Posterior cingulate gyrus (tissue), 11 donors: ENCODE measurements at regions not wholly inside any gene's neighbourhood (a gene's known extent, or its start where the extent isn't known, plus 50 kb on each side); places are given as distances from the start of the nearest gene placed in this dataset.
A peak's percentile ranks its signal among the peaks of the same experiment; 100 is the strongest.
"Not testable (repeated sequence)": the region's sequence is repeated elsewhere in the genome, so short reads cannot be mapped to it uniquely, and the experiment has no call there.

Experiments used
- DNase-seq, 10 donors: peaks; one replicate each; pipeline versions ENCODE4 v3.0.0 to v3.0.0-alpha.2; 2020 to 2021; ENCODE audit warnings: mixed read lengths in 3 of 10
- intact Hi-C: fragments of 100-400 bp; cut with DNase I; formaldehyde crosslinking; loops from one replicate; pipeline ENCODE4 v1.15.1; 2023

GRCh38 chr18:1036926-1037325 is 132.3 kb downstream of the ADCYAP1 start:
- no peak for DNase-seq
- intact Hi-C loops, result no loop called here

GRCh38 chr18:1037776-1038175 is 133.1 kb downstream of the ADCYAP1 start:
- intact Hi-C loops, result no loop called here

DNA sequence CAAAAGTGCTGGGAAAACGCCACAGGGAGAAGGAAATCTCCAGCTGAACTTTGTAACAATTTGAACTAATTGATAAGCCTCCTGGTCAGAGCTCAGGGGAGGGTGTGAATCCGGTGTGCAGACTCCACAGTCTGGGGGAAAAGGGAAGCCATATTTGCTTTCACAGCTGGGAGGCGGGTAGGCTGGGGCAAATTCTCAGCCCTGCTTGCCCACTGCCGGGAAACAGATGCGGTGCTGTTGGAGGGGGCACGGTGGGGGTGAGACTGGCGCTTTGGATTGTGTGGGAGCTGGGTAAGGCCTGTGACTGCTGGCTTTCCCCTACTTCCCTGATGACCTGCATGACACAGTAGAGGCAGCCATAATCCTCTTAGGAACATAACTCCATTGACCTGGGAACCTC is 134.8 kb downstream of the ADCYAP1 start:
- intact Hi-C loops, result no loop called here
- DNase-seq, result peak in 2 of 10 donors; percentile 58 to 62

More at GRCh38 chr18:1037776-1038175, 133.1 kb downstream of the ADCYAP1 start:
- DNase-seq, result no peak

GRCh38 chr18:1043039-1043438 is 138.4 kb downstream of the ADCYAP1 start:
- intact Hi-C loops, result not testable (repeated sequence)

GRCh38 chr18:1045658-1046057 is 141.0 kb downstream of the ADCYAP1 start:
- DNase-seq, result no peak
- intact Hi-C loops, result no loop called here

More at GRCh38 chr18:1043039-1043438, 138.4 kb downstream of the ADCYAP1 start:
- DNase-seq, result not testable (repeated sequence)

DNA sequence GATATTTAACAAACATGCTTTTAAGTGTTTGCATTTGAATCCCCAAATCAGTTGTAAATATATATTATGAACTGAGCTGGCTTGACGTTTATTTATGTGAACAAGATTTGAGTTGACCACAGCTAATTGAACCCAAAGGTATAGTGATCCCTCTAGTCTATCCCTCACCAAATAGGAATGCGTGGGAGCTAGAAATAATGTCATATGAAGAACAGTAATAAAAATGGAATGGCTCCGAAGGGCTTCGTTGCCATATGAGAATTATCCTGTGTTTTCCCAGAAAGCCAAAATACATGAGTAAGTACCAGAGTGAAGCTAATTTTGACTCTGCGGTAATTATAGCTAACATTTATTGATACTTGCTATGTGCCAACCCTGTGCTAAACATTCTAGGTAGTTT is 142.7 kb downstream of the ADCYAP1 start:
- intact Hi-C loops, result no loop called here

DNA sequence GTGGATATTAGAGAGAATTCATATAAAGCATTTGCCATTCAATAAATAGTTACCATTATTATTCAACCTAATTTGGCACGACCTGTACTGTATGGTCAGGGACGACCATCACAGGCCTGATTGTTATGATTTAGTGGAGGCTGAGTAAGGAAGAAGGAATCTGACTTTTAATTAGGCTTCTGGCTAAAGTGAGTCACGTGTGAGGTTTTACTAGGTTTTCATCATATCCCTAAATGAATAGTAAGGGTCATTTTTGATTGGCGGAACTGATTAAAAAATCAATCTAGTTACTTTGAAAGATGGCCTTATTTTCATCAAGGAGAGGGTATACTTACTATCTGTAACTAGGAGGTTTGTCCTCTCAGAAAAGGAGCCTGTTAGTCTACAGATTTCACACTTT is 143.4 kb downstream of the ADCYAP1 start:
- intact Hi-C loops, result no loop called here
- DNase-seq, result no peak

More for the DNA sequence above, 142.7 kb downstream of the ADCYAP1 start:
- DNase-seq, result no peak

DNA sequence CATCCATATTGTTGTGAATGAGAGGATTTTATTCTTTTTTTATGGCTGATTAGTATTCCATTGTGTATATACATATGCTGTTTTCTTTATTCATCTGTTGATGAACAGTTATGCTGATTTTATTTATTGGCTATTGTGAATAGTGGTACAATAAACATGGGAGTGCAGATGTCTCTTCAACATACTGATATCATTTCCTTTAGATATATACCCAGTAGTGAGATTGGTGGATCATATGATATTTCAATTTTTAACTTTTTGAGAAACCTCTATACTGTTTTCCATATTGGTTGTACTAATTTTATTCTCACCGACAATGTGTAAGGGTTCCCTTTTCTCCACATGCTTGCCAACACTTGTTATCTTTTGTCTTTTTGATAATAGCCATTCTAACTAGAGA is 144.5 kb downstream of the ADCYAP1 start:
- intact Hi-C loops, result no loop called here
- no peak for DNase-seq

GRCh38 chr18:1050012-1050657 is 145.5 kb downstream of the ADCYAP1 start:
- no peak for DNase-seq
- intact Hi-C loops, result no loop called here

- no peak for DNase-seq
- intact Hi-C loops, result no loop called here
These were observed 147.6 kb downstream of the ADCYAP1 start for GRCh38 chr18:1052301-1052700.

GRCh38 chr18:1053331-1054315 is 149.0 kb downstream of the ADCYAP1 start:
- no peak for DNase-seq
- intact Hi-C loops, result no loop called here

- intact Hi-C loops, result no loop called here
- no peak for DNase-seq
These were observed 151.7 kb downstream of the ADCYAP1 start for GRCh38 chr18:1056404-1056803.

DNA sequence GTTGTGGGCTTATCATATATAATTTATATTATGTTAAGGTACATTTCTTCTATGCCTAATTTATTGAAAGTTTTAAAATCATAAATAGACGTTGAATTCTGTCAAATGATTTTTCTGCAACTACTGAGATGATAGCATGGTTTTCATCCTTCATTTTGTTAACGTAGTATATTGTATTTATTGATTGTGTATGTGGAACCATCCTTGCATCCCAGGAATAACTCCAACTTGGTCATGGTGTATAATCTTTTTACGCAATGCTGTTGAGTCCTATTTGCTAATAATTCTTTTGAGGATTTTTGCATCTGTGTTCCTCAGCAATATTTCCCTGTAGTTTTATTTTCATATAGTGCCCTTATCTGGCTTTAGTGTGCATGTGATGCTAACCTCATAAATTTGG is 152.7 kb downstream of the ADCYAP1 start:
- intact Hi-C loops, result no loop called here
- no peak for DNase-seq

GRCh38 chr18:1062588-1062987 is 157.9 kb downstream of the ADCYAP1 start:
- intact Hi-C loops, result no loop called here
- no peak for DNase-seq

DNA sequence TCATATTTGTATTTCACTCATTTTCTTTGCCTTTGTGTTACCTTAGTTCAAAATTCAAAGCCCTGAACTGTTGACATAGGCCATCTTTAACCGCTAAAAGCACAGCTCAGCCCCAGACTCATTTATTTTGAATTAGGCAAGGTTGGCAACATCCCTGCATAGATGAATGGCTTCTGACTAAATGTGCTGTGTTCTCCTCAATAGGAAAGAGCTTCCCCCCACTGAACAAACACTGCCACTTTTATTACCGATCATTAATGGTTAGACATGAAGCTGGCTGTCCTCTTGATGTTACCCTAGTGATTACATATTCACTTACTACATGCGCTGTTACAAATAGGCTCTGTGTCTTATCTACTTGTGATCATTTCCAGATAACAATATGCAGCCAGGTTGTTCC is 170.7 kb downstream of the ADCYAP1 start:
- intact Hi-C loops, result no loop called here

DNA sequence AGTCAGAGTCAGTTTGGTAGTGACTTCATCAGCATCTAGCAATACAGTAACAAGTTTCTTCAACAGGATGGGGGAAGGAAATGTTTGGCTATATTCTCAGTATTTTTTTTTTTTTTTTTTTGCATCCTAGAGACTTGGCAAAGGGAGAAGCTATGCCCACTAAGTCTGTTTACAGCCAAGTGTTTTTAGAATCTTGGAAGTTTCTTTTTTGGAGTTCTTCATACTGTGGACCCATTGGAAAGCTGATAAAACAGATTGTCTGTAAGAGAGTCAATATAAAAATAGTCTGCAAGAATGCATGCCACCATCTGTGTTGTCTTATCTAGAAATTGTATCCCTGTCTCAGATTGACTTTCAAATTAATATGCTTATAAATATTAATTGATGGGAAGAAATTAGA is 171.2 kb downstream of the ADCYAP1 start:
- intact Hi-C loops, result no loop called here
- DNase-seq, result no peak

More for the DNA sequence above, 170.7 kb downstream of the ADCYAP1 start:
- no peak for DNase-seq

GRCh38 chr18:1078301-1078700 is 173.6 kb downstream of the ADCYAP1 start:
- intact Hi-C loops, result no loop called here
- DNase-seq, result no peak

DNA sequence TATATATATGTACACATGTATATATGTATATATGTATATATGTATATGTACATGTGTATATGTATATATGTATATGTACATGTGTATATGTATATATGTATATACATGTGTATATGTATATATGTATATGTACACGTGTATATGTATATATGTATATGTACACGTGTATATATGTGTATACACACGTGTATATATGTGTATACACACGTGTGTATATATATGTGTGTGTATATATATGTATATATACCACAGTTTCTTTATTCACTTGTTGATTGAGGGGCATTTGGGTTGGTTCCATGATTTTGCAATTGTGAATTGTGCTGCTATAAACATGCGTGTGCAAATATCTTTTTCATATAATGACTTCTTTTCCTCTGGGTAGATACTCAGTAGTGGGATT is 179.0 kb downstream of the ADCYAP1 start:
- DNase-seq, intact Hi-C loops: not testable (repeated sequence)

DNA sequence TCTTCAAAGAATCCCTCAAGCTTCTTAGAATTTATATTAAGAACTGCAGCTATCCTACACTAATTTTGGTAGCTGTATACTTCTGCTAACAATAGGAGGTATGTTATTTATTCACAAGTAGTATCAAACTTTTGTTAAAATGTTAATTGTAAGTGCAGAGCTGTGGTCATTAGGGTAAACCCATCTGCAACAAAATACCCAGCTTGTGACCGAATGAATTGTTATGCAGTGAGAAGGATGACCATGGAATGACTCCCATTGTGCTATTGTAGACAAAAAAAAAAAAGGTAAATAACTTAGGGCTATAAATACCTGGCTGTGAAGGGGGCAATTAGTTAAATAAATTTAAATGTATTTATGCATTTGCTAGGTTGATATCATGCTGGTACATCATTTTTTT is 186.1 kb downstream of the ADCYAP1 start:
- no peak for DNase-seq
- intact Hi-C loops, result no loop called here

DNA sequence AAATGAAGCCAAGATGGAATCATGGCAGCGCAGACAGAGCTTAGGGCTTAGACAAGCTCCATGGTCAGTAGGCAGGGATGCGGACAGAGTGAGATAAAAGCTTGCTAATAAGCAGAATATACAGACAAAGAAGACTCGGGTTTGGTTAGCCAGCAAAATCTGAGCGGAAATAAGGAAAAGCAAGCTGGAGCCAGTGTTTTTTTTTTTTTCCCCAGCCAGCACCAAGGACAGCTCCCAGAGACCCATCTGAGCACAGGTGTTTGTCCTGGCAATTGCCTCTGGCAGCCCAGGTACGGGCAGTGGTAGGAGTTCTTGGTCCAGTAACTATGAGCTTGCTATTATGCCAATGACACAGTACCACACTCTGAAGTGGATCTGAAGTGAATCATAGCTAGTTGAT is 187.6 kb downstream of the ADCYAP1 start:
- DNase-seq, result no peak
- intact Hi-C loops, result no loop called here

GRCh38 chr18:1094409-1094808 is 189.7 kb downstream of the ADCYAP1 start:
- intact Hi-C loops, result no loop called here
- peak in 2 of 10 donors; percentile 6 to 56 for DNase-seq
